Transverse colon (tissue), 4 donors: ENCODE measurements at regions not wholly inside any gene's neighbourhood (a gene's known extent, or its start where the extent isn't known, plus 50 kb on each side); places are given as distances from the start of the nearest gene placed in this dataset.
A peak's percentile ranks its signal among the peaks of the same experiment; 100 is the strongest.

ENCODE experiments used
- DNase-seq: peaks from one replicate; pipeline ENCODE4 v3.0.0-alpha.2; 2019
- H3K27ac ChIP-seq, 4 donors: fragments of 200-600 bp; sonication (generic); 2 replicates each; pipeline ENCODE4 v1.5.1; 2016 to 2018; ENCODE audit warnings: inconsistent platforms in 4 of 4
- H3K27me3 ChIP-seq: fragments of 200-600 bp; sonication (generic); 2 replicates; pipeline ENCODE4 v1.5.1; 2017; ENCODE audit warnings: inconsistent platforms
- H3K36me3 ChIP-seq, 4 donors: fragments of 200-600 bp; sonication (generic); 2 replicates each; pipeline ENCODE4 v1.5.1; 2017 to 2019; ENCODE audit warnings: inconsistent platforms in 4 of 4
- H3K4me1 ChIP-seq, 4 donors: fragments of 200-600 bp; sonication (generic); 2 replicates each; pipeline ENCODE4 v1.5.1; 2017 to 2020; ENCODE audit warnings: inconsistent platforms in 4 of 4
- H3K4me3 ChIP-seq, 4 donors: fragments of 200-600 bp; sonication (generic); 1 replicate in 1 of 4; 2 replicates in 3 of 4; pipeline versions ENCODE4 v1.5.1 to v1.6.1; 2017 to 2019; ENCODE audit warnings: inconsistent platforms in 4 of 4
- H3K9me3 ChIP-seq, 2 donors: fragments of 200-600 bp; sonication (generic); 2 replicates each; pipeline ENCODE4 v1.5.1; 2017 to 2019; ENCODE audit warnings: inconsistent platforms in 2 of 2
- CTCF ChIP-seq, 5 experiments: fragments of 200-600 bp in 3 of 5; fragments of 450-650 bp in 2 of 5; sonication (generic) in 3 of 5; IDR thresholded peaks; 1 replicate in 2 of 5; 2 replicates in 3 of 5; pipeline ENCODE4 v1.5.1; 2016 to 2017; ENCODE audit warnings: antibody characterized with exemption in 5 of 5, inconsistent platforms in 3 of 5, mild to moderate bottlenecking in 2 of 5, moderate library complexity in 1 of 5
- EP300 ChIP-seq: sonication (generic); formaldehyde crosslinking; IDR thresholded peaks from one replicate; pipeline ENCODE4 v1.6.1; 2017; ENCODE audit warnings: antibody characterized with exemption, low read depth
- POLR2A ChIP-seq: fragments of 450-650 bp; IDR thresholded peaks from one replicate; pipeline ENCODE4 v1.6.1; 2016; ENCODE audit warnings: antibody characterized with exemption, mild to moderate bottlenecking, moderate library complexity
- POLR2AphosphoS5 ChIP-seq, 3 donors: sonication (generic); formaldehyde crosslinking; IDR thresholded peaks; one replicate each; pipeline ENCODE4 v1.6.1; 2016; ENCODE audit warnings: antibody characterized with exemption in 3 of 3
- WGBS, 2 donors: methylation state at CpG; one replicate each; pipeline ENCODE4 v1.1.5; 2018; ENCODE audit warnings: low coverage in 1 of 2; 5-methylcytosine and 5-hydroxymethylcytosine counted together
- in situ Hi-C, 4 donors: fragments of 200-750 bp; cut with MboI; loops; one replicate each; pipeline versions ENCODE4 v1.15.0 to v1.15.1; 2017; ENCODE audit warnings: low sequenced_read_pairs in 3 of 4, low pct_ligation_motif_present in 1 of 4, low pct_unique_long_range_greater_than_20kb in 1 of 4
- intact Hi-C: fragments of 100-400 bp; cut with DNase I; formaldehyde crosslinking; loops from one replicate; pipeline ENCODE4 v1.15.1; 2023; ENCODE audit warnings: low total_unique reads

- no peak for TF ChIP-seq POLR2AphosphoS5 (IDR thresholded peaks at IDR 0.05)
- no peak for TF ChIP-seq CTCF (IDR thresholded peaks at IDR 0.05)
- TF ChIP-seq POLR2A, result no peak
- no peak for TF ChIP-seq EP300
Measured at GRCh38 chr10:124198871-124199270, 105.5 kb upstream of the CHST15 start.

GRCh38 chr10:124198125-124198501 lies 104.7 kb upstream of the CHST15 start:
- no peak overlapping the region for H3K27ac ChIP-seq
- in situ Hi-C loops, result no loop called here
- no peak for DNase-seq
- TF ChIP-seq EP300, result no peak
- no peak for TF ChIP-seq CTCF (IDR thresholded peaks at IDR 0.05)
- TF ChIP-seq POLR2AphosphoS5 (IDR thresholded peaks at IDR 0.05), result no peak
- TF ChIP-seq POLR2A, result no peak
- no peak overlapping the region for H3K4me3 ChIP-seq
- 76 to 80% methylated on average over 5 of the region's 5 CpGs for WGBS, 2 donors
- intact Hi-C loops, result no loop called here
- no peaks in the 10 kb centered on the region for H3K9me3 ChIP-seq
- H3K4me1 ChIP-seq, result no peaks in the 10 kb centered on the region
- no peaks in the 10 kb centered on the region for H3K27me3 ChIP-seq
- no peaks in the 10 kb centered on the region for H3K36me3 ChIP-seq

More at GRCh38 chr10:124198871-124199270, 105.5 kb upstream of the CHST15 start:
- in situ Hi-C loops, result no loop called here
- WGBS, 2 donors, result 80 to 88% methylated on average over 2 of the region's 2 CpGs
- Histone ChIP-seq H3K27me3 (no peaks in the 10 kb centered on the region), H3K9me3 (no peaks in the 10 kb centered on the region), H3K27ac (no peak overlapping the region), H3K4me1 (no peaks in the 10 kb centered on the region), H3K4me3 (no peak overlapping the region), H3K36me3 (no peaks in the 10 kb centered on the region)
- intact Hi-C loops, result no loop called here
- no peak for DNase-seq

GRCh38 chr10:124197371-124198124 lies 104.2 kb upstream of the CHST15 start:
- Histone ChIP-seq H3K36me3 (no peaks in the 10 kb centered on the region), H3K27me3 (no peaks in the 10 kb centered on the region), H3K4me3 (no peak overlapping the region), H3K9me3 (no peaks in the 10 kb centered on the region), H3K4me1 (no peaks in the 10 kb centered on the region), H3K27ac (peak overlapping the region; percentile 7 to 31 (median 20))
- 62 to 74% methylated on average over 4 to 25 of the region's 25 CpGs for WGBS, 2 donors
- intact Hi-C loops, result no loop called here
- no peak for DNase-seq
- in situ Hi-C loops, result no loop called here
- no peak for TF ChIP-seq POLR2A
- TF ChIP-seq POLR2AphosphoS5 (IDR thresholded peaks at IDR 0.05), result no peak
- TF ChIP-seq CTCF (IDR thresholded peaks at IDR 0.05), result no peak
- no peak for TF ChIP-seq EP300

GRCh38 chr10:124196659-124197058 lies 103.3 kb upstream of the CHST15 start:
- H3K27me3 ChIP-seq, result no peaks in the 10 kb centered on the region
- WGBS, 2 donors, result 55 to 57% methylated on average over 3 to 5 of the region's 5 CpGs
- no peaks in the 10 kb centered on the region for H3K9me3 ChIP-seq
- peak overlapping the region in 1 of 4 donors; percentile 23 for H3K27ac ChIP-seq
- no peaks in the 10 kb centered on the region for H3K36me3 ChIP-seq
- no peak overlapping the region for H3K4me3 ChIP-seq
- TF ChIP-seq POLR2A (no peak), POLR2AphosphoS5 (IDR thresholded peaks at IDR 0.05) (no peak), EP300 (no peak), CTCF (IDR thresholded peaks at IDR 0.05) (no peak)
- no peak for DNase-seq
- H3K4me1 ChIP-seq, result no peaks in the 10 kb centered on the region
- in situ Hi-C loops, result no loop called here
- intact Hi-C loops, result no loop called here
